ENCODE measurements at regions not wholly inside any gene's neighbourhood (a gene's known extent, or its start where the extent isn't known, plus 50 kb on each side); places are given as distances from the start of the nearest gene placed in this dataset.

DNA sequence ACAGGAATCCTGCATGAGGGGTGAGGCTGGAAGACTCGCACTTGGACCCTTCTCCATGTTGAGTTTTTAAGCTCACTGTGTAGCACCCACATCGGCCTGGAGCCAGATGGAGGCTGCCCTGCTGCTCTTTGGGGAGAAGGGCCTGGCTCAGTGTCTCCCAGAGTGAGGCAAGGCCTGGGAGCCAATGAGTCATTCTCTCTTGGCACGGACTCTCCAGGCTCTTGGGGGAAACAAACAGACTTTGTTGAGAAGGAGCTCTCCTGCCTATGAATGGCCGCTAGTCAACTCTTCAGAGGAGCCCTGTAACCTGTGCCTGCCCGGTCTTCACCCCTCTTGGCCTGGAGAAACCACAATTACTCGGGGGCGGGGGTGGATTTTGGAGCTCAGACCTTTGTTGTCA lies 50.8 kb upstream of the MAF start:
- Mint-ChIP-seq H3K9me3 (no peaks in the 10 kb centered on the region), H3K4me3 (no peak overlapping the region), H3K4me1 (peaks cover 8% of the 10 kb centered on the region), H3K27ac (no peak overlapping the region), H3K36me3 (ENCODE audit: low read depth) (no peaks in the 10 kb centered on the region), H3K27me3 (ENCODE audit: insufficient read depth) (no peaks in the 10 kb centered on the region)
- Histone ChIP-seq H3K36me3 (ENCODE audit: control insufficient read depth, insufficient read depth, low read length) (no peaks in the 10 kb centered on the region), H3K4me3 (ENCODE audit: low read length) (no peak overlapping the region), H3K27me3 (ENCODE audit: control insufficient read depth, insufficient read depth, low read length, poor library complexity, severe bottlenecking) (no peaks in the 10 kb centered on the region), H3K9ac (ENCODE audit: extremely low read depth, low read length, poor library complexity, severe bottlenecking) (no peak overlapping the region), H3K9me3 (ENCODE audit: control insufficient read depth, low read length) (no peaks in the 10 kb centered on the region), H3K4me1 (ENCODE audit: control insufficient read depth, insufficient read depth, low read length) (peaks cover 7% of the 10 kb centered on the region), H3K27ac (ENCODE audit: low read depth, low read length) (no peak overlapping the region)
- 94 to 97% methylated on average over 5 to 7 of the region's 7 CpGs for WGBS, 2 experiments (ENCODE audit: insufficient coverage in 1 of 2, insufficient read length in 1 of 2)
- TF ChIP-seq, protein P1, sequence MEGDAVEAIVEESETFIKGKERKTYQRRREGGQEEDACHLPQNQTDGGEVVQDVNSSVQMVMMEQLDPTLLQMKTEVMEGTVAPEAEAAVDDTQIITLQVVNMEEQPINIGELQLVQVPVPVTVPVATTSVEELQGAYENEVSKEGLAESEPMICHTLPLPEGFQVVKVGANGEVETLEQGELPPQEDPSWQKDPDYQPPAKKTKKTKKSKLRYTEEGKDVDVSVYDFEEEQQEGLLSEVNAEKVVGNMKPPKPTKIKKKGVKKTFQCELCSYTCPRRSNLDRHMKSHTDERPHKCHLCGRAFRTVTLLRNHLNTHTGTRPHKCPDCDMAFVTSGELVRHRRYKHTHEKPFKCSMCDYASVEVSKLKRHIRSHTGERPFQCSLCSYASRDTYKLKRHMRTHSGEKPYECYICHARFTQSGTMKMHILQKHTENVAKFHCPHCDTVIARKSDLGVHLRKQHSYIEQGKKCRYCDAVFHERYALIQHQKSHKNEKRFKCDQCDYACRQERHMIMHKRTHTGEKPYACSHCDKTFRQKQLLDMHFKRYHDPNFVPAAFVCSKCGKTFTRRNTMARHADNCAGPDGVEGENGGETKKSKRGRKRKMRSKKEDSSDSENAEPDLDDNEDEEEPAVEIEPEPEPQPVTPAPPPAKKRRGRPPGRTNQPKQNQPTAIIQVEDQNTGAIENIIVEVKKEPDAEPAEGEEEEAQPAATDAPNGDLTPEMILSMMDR (conservative IDR thresholded peaks at IDR 0.05): no peak
- no peak for DNase-seq
